ENCODE measurements at regions not wholly inside any gene's neighbourhood (a gene's known extent, or its start where the extent isn't known, plus 50 kb on each side); places are given as distances from the start of the nearest gene placed in this dataset.

GRCh38 chr6:10297832-10298231 is 117.0 kb downstream of the TFAP2A start:
- ATAC-seq (ENCODE audit: low FRiP score) (no peak), DNase-seq (no peak)
- intact Hi-C loops (cut with DNase I): no loop called here
- Histone ChIP-seq H3K27ac (ENCODE audit: low read depth in 1 of 2, low read length in 2 of 2) (no peak overlapping the region), H3K4me3 (ENCODE audit: low read length in 2 of 2) (no peak overlapping the region), H3K9me3 (ENCODE audit: control insufficient read depth, low read length) (no peaks in the 10 kb centered on the region), H3K36me3 (ENCODE audit: control insufficient read depth in 1 of 2, insufficient read depth in 2 of 2, low read length in 1 of 2) (no peaks in the 10 kb centered on the region), H3K27me3 (ENCODE audit: control insufficient read depth in 1 of 2, insufficient read depth in 2 of 2, low read length in 1 of 2) (no peaks in the 10 kb centered on the region), H3K4me1 (ENCODE audit: control insufficient read depth in 1 of 2, insufficient read depth in 2 of 2, low read length in 2 of 2) (no peaks in the 10 kb centered on the region)
- WGBS, 2 donors: 34 to 36% methylated on average over 4 of the region's 4 CpGs

GRCh38 chr6:10278746-10279145 is 136.1 kb downstream of the TFAP2A start:
- intact Hi-C loops (cut with DNase I): no loop called here

GRCh38 chr6:10276660-10277287 is 138.1 kb downstream of the TFAP2A start:
- DNase-seq (no peak), ATAC-seq (ENCODE audit: low FRiP score) (no peak)
- WGBS, 2 donors: 48 to 61% methylated on average over 3 of the region's 3 CpGs
- Histone ChIP-seq H3K9me3 (ENCODE audit: control insufficient read depth, low read length) (peaks cover 2% of the 10 kb centered on the region), H3K4me1 (ENCODE audit: control insufficient read depth in 1 of 2, insufficient read depth in 2 of 2, low read length in 2 of 2) (no peaks in the 10 kb centered on the region), H3K36me3 (ENCODE audit: control insufficient read depth in 1 of 2, insufficient read depth in 2 of 2, low read length in 1 of 2) (no peaks in the 10 kb centered on the region), H3K27ac (ENCODE audit: low read depth in 1 of 2, low read length in 2 of 2) (no peak overlapping the region), H3K27me3 (ENCODE audit: control insufficient read depth in 1 of 2, insufficient read depth in 2 of 2, low read length in 1 of 2) (no peaks in the 10 kb centered on the region), H3K4me3 (ENCODE audit: low read length in 2 of 2) (no peak overlapping the region)
- intact Hi-C loops (cut with DNase I): no loop called here

More at GRCh38 chr6:10278746-10279145, 136.1 kb downstream of the TFAP2A start:
- ATAC-seq (ENCODE audit: low FRiP score) (no peak), DNase-seq (no peak)
- no peaks in the 10 kb centered on the region for H3K27me3 ChIP-seq (ENCODE audit: control insufficient read depth in 1 of 2, insufficient read depth in 2 of 2, low read length in 1 of 2)
- peaks cover under 1% of the 10 kb centered on the region for H3K9me3 ChIP-seq (ENCODE audit: control insufficient read depth, low read length)
- H3K4me1 ChIP-seq (ENCODE audit: control insufficient read depth in 1 of 2, insufficient read depth in 2 of 2, low read length in 2 of 2): no peaks in the 10 kb centered on the region
- no peak overlapping the region for H3K4me3 ChIP-seq (ENCODE audit: low read length in 2 of 2)
- no peak overlapping the region for H3K27ac ChIP-seq (ENCODE audit: low read depth in 1 of 2, low read length in 2 of 2)
- H3K36me3 ChIP-seq (ENCODE audit: control insufficient read depth in 1 of 2, insufficient read depth in 2 of 2, low read length in 1 of 2): no peaks in the 10 kb centered on the region

GRCh38 chr6:10276106-10276505 is 138.8 kb downstream of the TFAP2A start:
- H3K4me3 ChIP-seq (ENCODE audit: low read length in 2 of 2): no peak overlapping the region
- no peak for DNase-seq
- intact Hi-C loops (cut with DNase I): no loop called here
- H3K9me3 ChIP-seq (ENCODE audit: control insufficient read depth, low read length): peaks cover 2% of the 10 kb centered on the region
- ATAC-seq (ENCODE audit: low FRiP score): no peak
- WGBS, 2 donors: 64 to 66% methylated on average over 2 of the region's 2 CpGs
- H3K27ac ChIP-seq (ENCODE audit: low read depth in 1 of 2, low read length in 2 of 2): no peak overlapping the region
- H3K27me3 ChIP-seq (ENCODE audit: control insufficient read depth in 1 of 2, insufficient read depth in 2 of 2, low read length in 1 of 2): no peaks in the 10 kb centered on the region
- H3K4me1 ChIP-seq (ENCODE audit: control insufficient read depth in 1 of 2, insufficient read depth in 2 of 2, low read length in 2 of 2): no peaks in the 10 kb centered on the region
- no peaks in the 10 kb centered on the region for H3K36me3 ChIP-seq (ENCODE audit: control insufficient read depth in 1 of 2, insufficient read depth in 2 of 2, low read length in 1 of 2)

GRCh38 chr6:10272591-10272990 is 142.3 kb downstream of the TFAP2A start:
- intact Hi-C loops (cut with DNase I): no loop called here
- H3K27ac ChIP-seq (ENCODE audit: low read depth in 1 of 2, low read length in 2 of 2): no peak overlapping the region
- no peaks in the 10 kb centered on the region for H3K36me3 ChIP-seq (ENCODE audit: control insufficient read depth in 1 of 2, insufficient read depth in 2 of 2, low read length in 1 of 2)
- DNase-seq (no peak), ATAC-seq (ENCODE audit: low FRiP score) (no peak)
- 74 to 82% methylated on average over 2 of the region's 2 CpGs for WGBS, 2 donors
- H3K4me1 ChIP-seq (ENCODE audit: control insufficient read depth in 1 of 2, insufficient read depth in 2 of 2, low read length in 2 of 2): no peaks in the 10 kb centered on the region
- H3K4me3 ChIP-seq (ENCODE audit: low read length in 2 of 2): no peak overlapping the region
- H3K27me3 ChIP-seq (ENCODE audit: control insufficient read depth in 1 of 2, insufficient read depth in 2 of 2, low read length in 1 of 2): no peaks in the 10 kb centered on the region
- peaks cover 2% of the 10 kb centered on the region for H3K9me3 ChIP-seq (ENCODE audit: control insufficient read depth, low read length)

GRCh38 chr6:10271982-10272381 is 142.9 kb downstream of the TFAP2A start:
- intact Hi-C loops (cut with DNase I): no loop called here
- H3K4me1 ChIP-seq (ENCODE audit: control insufficient read depth in 1 of 2, insufficient read depth in 2 of 2, low read length in 2 of 2): no peaks in the 10 kb centered on the region
- H3K4me3 ChIP-seq (ENCODE audit: low read length in 2 of 2): no peak overlapping the region
- H3K27ac ChIP-seq (ENCODE audit: low read depth in 1 of 2, low read length in 2 of 2): no peak overlapping the region
- ATAC-seq (ENCODE audit: low FRiP score): no peak
- no peak for DNase-seq
- H3K27me3 ChIP-seq (ENCODE audit: control insufficient read depth in 1 of 2, insufficient read depth in 2 of 2, low read length in 1 of 2): no peaks in the 10 kb centered on the region
- 75 to 79% methylated on average over 1 of the region's 1 CpG for WGBS, 2 donors
- no peaks in the 10 kb centered on the region for H3K36me3 ChIP-seq (ENCODE audit: control insufficient read depth in 1 of 2, insufficient read depth in 2 of 2, low read length in 1 of 2)
- peaks cover 2% of the 10 kb centered on the region for H3K9me3 ChIP-seq (ENCODE audit: control insufficient read depth, low read length)

- ATAC-seq (ENCODE audit: low FRiP score): no peak
- peaks cover 2% of the 10 kb centered on the region for H3K9me3 ChIP-seq (ENCODE audit: control insufficient read depth, low read length)
- no peak overlapping the region for H3K4me3 ChIP-seq (ENCODE audit: low read length in 2 of 2)
- no peaks in the 10 kb centered on the region for H3K36me3 ChIP-seq (ENCODE audit: control insufficient read depth in 1 of 2, insufficient read depth in 2 of 2, low read length in 1 of 2)
- no peaks in the 10 kb centered on the region for H3K27me3 ChIP-seq (ENCODE audit: control insufficient read depth in 1 of 2, insufficient read depth in 2 of 2, low read length in 1 of 2)
- no peaks in the 10 kb centered on the region for H3K4me1 ChIP-seq (ENCODE audit: control insufficient read depth in 1 of 2, insufficient read depth in 2 of 2, low read length in 2 of 2)
- WGBS, 2 donors: 72 to 78% methylated on average over 6 of the region's 6 CpGs
- H3K27ac ChIP-seq (ENCODE audit: low read depth in 1 of 2, low read length in 2 of 2): no peak overlapping the region
- no peak for DNase-seq
- intact Hi-C loops (cut with DNase I): no loop called here
These were observed 144.9 kb downstream of the TFAP2A start for GRCh38 chr6:10269814-10270472.

- no peak for ATAC-seq (ENCODE audit: low FRiP score)
- intact Hi-C loops (cut with DNase I): no loop called here
- H3K27me3 ChIP-seq (ENCODE audit: control insufficient read depth in 1 of 2, insufficient read depth in 2 of 2, low read length in 1 of 2): no peaks in the 10 kb centered on the region
- no peak overlapping the region for H3K27ac ChIP-seq (ENCODE audit: low read depth in 1 of 2, low read length in 2 of 2)
- no peak overlapping the region for H3K4me3 ChIP-seq (ENCODE audit: low read length in 2 of 2)
- 6 to 7% methylated on average over 14 of the region's 14 CpGs for WGBS, 2 donors
- peaks cover 2% of the 10 kb centered on the region for H3K9me3 ChIP-seq (ENCODE audit: control insufficient read depth, low read length)
- DNase-seq: no peak
- H3K36me3 ChIP-seq (ENCODE audit: control insufficient read depth in 1 of 2, insufficient read depth in 2 of 2, low read length in 1 of 2): no peaks in the 10 kb centered on the region
- H3K4me1 ChIP-seq (ENCODE audit: control insufficient read depth in 1 of 2, insufficient read depth in 2 of 2, low read length in 2 of 2): no peaks in the 10 kb centered on the region
These were observed 146.1 kb downstream of the TFAP2A start for GRCh38 chr6:10268611-10269310.

- DNase-seq: no peak
- ATAC-seq (ENCODE audit: low FRiP score): no peak
- H3K4me1 ChIP-seq (ENCODE audit: control insufficient read depth in 1 of 2, insufficient read depth in 2 of 2, low read length in 2 of 2): no peaks in the 10 kb centered on the region
- 54% methylated on average over 4 of the region's 4 CpGs for WGBS, 2 donors
- no peaks in the 10 kb centered on the region for H3K27me3 ChIP-seq (ENCODE audit: control insufficient read depth in 1 of 2, insufficient read depth in 2 of 2, low read length in 1 of 2)
- no peaks in the 10 kb centered on the region for H3K9me3 ChIP-seq (ENCODE audit: control insufficient read depth, low read length)
- no peaks in the 10 kb centered on the region for H3K36me3 ChIP-seq (ENCODE audit: control insufficient read depth in 1 of 2, insufficient read depth in 2 of 2, low read length in 1 of 2)
- no peak overlapping the region for H3K4me3 ChIP-seq (ENCODE audit: low read length in 2 of 2)
- intact Hi-C loops (cut with DNase I): no loop called here
- H3K27ac ChIP-seq (ENCODE audit: low read depth in 1 of 2, low read length in 2 of 2): no peak overlapping the region
These were observed 146.8 kb downstream of the TFAP2A start for GRCh38 chr6:10268111-10268510.
